BLaER1 treated with 17β-estradiol and CSF1 and Interleukin-3, amounts not matched to agents 10 nM and 100 nM (cell line): ENCODE measurements at regions not wholly inside any gene's neighbourhood (a gene's known extent, or its start where the extent isn't known, plus 50 kb on each side); places are given as distances from the start of the nearest gene placed in this dataset.

Source experiments
- H3K27ac ChIP-seq, 11 experiments: shearing (Covaris generic); formaldehyde crosslinking; 2 replicates each; pipeline ENCODE4 v1.8.1; 2022
- H3K27me3 ChIP-seq, 11 experiments: shearing (Covaris generic); formaldehyde crosslinking; 2 replicates each; pipeline ENCODE4 v1.8.1; 2022
- H3K36me3 ChIP-seq, 11 experiments: shearing (Covaris generic); formaldehyde crosslinking; 2 replicates each; pipeline ENCODE4 v1.8.1; 2022
- H3K4me1 ChIP-seq, 10 experiments: shearing (Covaris generic); formaldehyde crosslinking; 2 replicates each; pipeline ENCODE4 v1.8.1; 2022
- H3K4me2 ChIP-seq, 11 experiments: shearing (Covaris generic); formaldehyde crosslinking; 2 replicates each; pipeline ENCODE4 v1.8.1; 2022
- H3K4me3 ChIP-seq, 10 experiments: shearing (Covaris generic); formaldehyde crosslinking; 2 replicates each; pipeline ENCODE4 v1.8.1; 2022
- H3K9ac ChIP-seq, 11 experiments: shearing (Covaris generic); formaldehyde crosslinking; 2 replicates each; pipeline ENCODE4 v1.8.1; 2022
- H3K9me3 ChIP-seq, 11 experiments: shearing (Covaris generic); formaldehyde crosslinking; replicated peaks in 1 of 11; 2 replicates each; pipeline ENCODE4 v1.8.1; 2022
- H4K20me1 ChIP-seq, 11 experiments: shearing (Covaris generic); formaldehyde crosslinking; 2 replicates each; pipeline ENCODE4 v1.8.1; 2022
- Cebpa-rat ChIP-seq, 11 experiments: shearing (Covaris generic); IDR thresholded peaks; 2 replicates each; pipeline ENCODE4 v1.8.1; 2022

DNA sequence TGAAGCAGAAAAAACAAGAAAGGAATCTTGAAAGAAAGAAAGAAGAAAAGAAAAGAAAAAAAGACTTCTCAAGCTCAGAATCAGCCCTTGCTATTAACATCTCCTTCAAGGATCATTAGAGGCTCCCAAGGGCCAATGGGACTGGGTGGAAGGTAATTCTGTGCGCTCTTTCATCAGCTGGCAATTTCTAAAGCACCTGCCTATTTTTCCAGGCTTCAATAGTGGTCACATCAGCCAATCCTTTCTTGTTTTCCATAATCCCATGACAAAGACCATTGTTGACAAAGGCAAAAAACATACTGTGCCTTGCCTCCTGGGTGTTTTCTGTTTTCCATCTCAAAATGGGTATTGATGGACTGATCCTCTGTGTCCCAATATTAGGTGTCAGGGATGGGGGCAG lies 88.2 kb upstream of the TSC22D1 start:
- Histone ChIP-seq H3K4me1 (peaks cover 6 to 11% (median 8%) of the 10 kb centered on the region in 10 experiments; a peak in 18 of 20 replicates), H3K4me3 (no peak overlapping the region), H3K27me3 (no peaks in the 10 kb centered on the region), H3K27ac (no peak overlapping the region), H3K9me3 (no peaks in the 10 kb centered on the region), H3K9ac (no peak overlapping the region), H3K36me3 (no peaks in the 10 kb centered on the region), H4K20me1 (no peaks in the 10 kb centered on the region), H3K4me2 (no peak overlapping the region)
- TF ChIP-seq Cebpa-rat (IDR thresholded peaks at IDR 0.05), result no peak

DNA sequence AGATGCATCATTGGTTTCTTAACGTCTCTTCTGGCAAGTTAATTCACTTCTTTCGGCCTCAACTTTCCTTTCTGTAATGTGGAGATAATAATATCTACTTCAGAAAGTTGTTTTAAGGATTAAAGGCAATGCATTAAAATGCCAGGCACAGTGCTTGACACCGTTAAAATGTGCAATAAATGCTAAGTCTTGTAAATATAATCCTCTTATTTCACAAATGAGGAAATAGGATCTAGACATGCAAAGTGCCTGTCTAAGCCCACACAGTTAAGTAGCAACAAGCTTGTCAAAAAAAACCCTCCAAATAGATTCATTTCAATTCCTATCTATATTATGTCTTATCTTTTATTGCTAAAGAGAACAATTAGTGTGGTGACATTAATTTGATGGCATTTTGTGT lies 86.4 kb upstream of the TSC22D1 start:
- Histone ChIP-seq H3K9me3 (no peaks in the 10 kb centered on the region), H4K20me1 (no peaks in the 10 kb centered on the region), H3K4me1 (peaks cover 0 to 2% (median 0%) of the 10 kb centered on the region in 10 experiments; a peak in 1 of 20 replicates), H3K27me3 (no peaks in the 10 kb centered on the region), H3K36me3 (no peaks in the 10 kb centered on the region), H3K4me3 (no peak overlapping the region), H3K9ac (no peak overlapping the region), H3K27ac (no peak overlapping the region), H3K4me2 (no peak overlapping the region)
- no peak for TF ChIP-seq Cebpa-rat (IDR thresholded peaks at IDR 0.05)

DNA sequence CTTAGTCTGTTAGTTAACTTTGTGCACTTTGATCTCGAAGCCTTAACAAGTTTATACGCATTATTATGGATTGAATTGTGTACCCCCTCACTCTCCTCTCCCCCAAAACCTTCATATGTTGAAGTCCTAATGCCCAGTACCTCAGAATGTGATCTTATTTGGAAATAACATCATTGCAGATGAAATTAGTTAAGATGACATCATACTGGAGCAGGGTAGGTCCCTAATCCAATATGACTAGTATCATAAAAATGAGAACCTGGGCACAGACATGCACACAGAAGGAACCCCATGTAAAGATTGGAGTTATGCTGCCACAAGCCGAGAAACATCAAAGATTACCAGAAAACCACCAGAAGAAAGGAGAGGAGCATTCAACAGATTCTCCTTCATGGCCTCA lies 85.8 kb upstream of the TSC22D1 start:
- Histone ChIP-seq H4K20me1 (no peaks in the 10 kb centered on the region), H3K4me3 (no peak overlapping the region), H3K9me3 (no peaks in the 10 kb centered on the region), H3K4me2 (no peak overlapping the region), H3K27me3 (no peaks in the 10 kb centered on the region), H3K36me3 (no peaks in the 10 kb centered on the region), H3K4me1 (no peaks in the 10 kb centered on the region), H3K9ac (no peak overlapping the region), H3K27ac (no peak overlapping the region)
- no peak for TF ChIP-seq Cebpa-rat (IDR thresholded peaks at IDR 0.05)

DNA sequence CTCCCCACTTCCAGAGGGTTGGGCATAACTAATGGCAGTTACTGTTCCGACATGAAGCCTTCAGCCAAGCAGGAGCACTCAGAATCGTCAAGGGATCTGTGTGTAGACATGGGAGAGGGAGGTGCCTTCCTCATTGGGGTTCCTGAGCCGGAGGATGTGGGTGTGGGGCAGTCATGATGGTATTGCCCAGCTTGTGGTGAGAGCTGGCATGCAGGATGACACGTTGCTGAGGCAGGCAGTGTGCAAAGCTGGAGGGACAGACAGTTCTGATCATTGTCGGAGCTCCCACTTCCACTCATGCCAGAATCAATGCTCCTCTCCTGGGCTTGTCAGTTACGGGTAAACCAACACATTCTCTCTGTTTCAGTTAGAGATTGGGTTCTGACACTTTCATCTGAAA lies 83.9 kb upstream of the TSC22D1 start:
- Histone ChIP-seq H3K9me3 (no peaks in the 10 kb centered on the region), H4K20me1 (no peaks in the 10 kb centered on the region), H3K4me3 (no peak overlapping the region), H3K4me2 (no peak overlapping the region), H3K27me3 (no peaks in the 10 kb centered on the region), H3K36me3 (no peaks in the 10 kb centered on the region), H3K9ac (no peak overlapping the region), H3K27ac (no peak overlapping the region), H3K4me1 (no peaks in the 10 kb centered on the region)
- TF ChIP-seq Cebpa-rat (IDR thresholded peaks at IDR 0.05), result no peak

DNA sequence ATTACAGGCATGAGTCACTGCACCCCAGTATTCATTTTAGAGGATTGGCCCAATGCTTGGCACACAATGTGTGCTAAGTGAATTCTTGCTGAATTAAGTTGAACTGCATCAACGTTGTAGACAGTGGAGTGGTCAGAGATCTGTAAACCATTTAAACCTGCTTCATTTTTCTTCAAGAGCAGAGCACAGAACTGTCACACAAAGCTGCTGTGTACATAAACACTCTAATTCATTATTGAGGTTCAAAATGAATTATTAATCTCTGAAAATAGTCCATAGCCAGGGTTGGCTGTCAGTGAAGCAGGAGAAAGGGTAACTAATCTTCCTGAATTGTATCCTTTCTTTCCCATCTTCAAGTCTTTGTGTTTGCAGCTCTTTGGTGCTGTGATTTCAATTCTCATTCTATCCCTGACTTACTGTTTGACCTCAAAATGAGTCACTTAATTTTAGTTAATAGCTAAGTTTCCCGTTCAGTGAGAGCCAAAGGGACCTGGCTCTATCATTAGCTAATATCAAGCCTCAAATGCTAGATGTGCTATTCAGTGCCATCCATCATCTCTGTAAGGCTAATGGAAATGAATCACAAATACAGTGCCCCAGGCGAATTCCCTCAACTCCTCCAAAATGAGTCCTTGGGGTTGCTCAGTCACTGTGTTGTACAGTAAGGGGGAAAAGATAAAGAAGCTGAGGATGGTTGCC lies 77.0 kb upstream of the TSC22D1 start:
- no peak overlapping the region for H3K4me2 ChIP-seq

DNA sequence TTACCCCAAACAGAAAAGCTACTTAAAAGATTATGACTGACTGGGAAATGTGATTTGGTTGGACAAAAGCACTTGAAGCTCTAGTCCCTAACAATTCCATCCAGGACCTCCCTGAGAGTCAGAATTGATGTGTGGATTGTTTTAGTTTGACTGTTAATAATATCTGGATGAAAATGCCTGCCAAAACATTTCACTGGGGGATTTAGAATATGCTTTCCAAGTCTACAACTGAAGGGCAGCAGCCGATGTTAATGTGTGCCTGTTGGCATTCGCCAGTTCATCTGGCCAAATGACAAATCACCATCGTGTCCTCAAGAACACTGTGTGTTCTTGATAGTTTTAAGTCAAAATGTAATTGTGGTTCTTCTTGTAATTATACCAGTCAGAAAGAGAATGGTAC lies 76.0 kb upstream of the TSC22D1 start:
- no peak overlapping the region for H3K4me2 ChIP-seq
- no peak overlapping the region for H3K27ac ChIP-seq
- H4K20me1 ChIP-seq, result no peaks in the 10 kb centered on the region
- no peaks in the 10 kb centered on the region for H3K4me1 ChIP-seq
- H3K27me3 ChIP-seq, result no peaks in the 10 kb centered on the region
- H3K9me3 ChIP-seq, result no peaks in the 10 kb centered on the region
- H3K4me3 ChIP-seq, result no peak overlapping the region
- TF ChIP-seq Cebpa-rat (IDR thresholded peaks at IDR 0.05), result no peak
- no peaks in the 10 kb centered on the region for H3K36me3 ChIP-seq
- H3K9ac ChIP-seq, result no peak overlapping the region

More for the DNA sequence above, 77.0 kb upstream of the TSC22D1 start:
- H3K9me3 ChIP-seq, result no peaks in the 10 kb centered on the region
- H3K27me3 ChIP-seq, result no peaks in the 10 kb centered on the region
- no peak for TF ChIP-seq Cebpa-rat (IDR thresholded peaks at IDR 0.05)
- no peak overlapping the region for H3K9ac ChIP-seq
- H4K20me1 ChIP-seq, result no peaks in the 10 kb centered on the region
- H3K4me1 ChIP-seq, result no peaks in the 10 kb centered on the region
- H3K4me3 ChIP-seq, result no peak overlapping the region
- H3K36me3 ChIP-seq, result no peaks in the 10 kb centered on the region
- no peak overlapping the region for H3K27ac ChIP-seq

DNA sequence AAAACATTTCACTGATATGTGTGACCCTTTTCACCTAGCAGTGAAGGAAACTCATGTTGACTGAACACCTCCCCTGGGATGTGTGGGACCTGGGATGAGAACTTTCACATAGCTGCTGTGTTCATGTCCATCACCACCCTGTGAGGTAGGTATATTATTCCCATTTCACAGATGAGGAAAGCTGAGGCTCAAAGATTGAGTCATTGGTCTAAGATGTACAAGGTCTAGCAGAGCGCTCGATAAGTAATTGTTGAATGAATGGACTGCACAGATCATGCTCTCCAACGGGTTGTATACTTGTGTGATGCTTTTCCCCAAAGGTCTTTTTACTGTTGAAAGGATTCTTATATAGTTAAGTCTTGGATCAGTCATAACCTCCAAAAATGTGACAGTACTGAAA lies 75.6 kb upstream of the TSC22D1 start:
- H3K4me1 ChIP-seq, result no peaks in the 10 kb centered on the region
- H3K9ac ChIP-seq, result no peak overlapping the region
- H3K36me3 ChIP-seq, result no peaks in the 10 kb centered on the region
- H3K27ac ChIP-seq, result no peak overlapping the region
- H4K20me1 ChIP-seq, result no peaks in the 10 kb centered on the region
- no peak for TF ChIP-seq Cebpa-rat (IDR thresholded peaks at IDR 0.05)
- H3K4me3 ChIP-seq, result no peak overlapping the region
- no peak overlapping the region for H3K4me2 ChIP-seq
- H3K9me3 ChIP-seq, result no peaks in the 10 kb centered on the region
- no peaks in the 10 kb centered on the region for H3K27me3 ChIP-seq

DNA sequence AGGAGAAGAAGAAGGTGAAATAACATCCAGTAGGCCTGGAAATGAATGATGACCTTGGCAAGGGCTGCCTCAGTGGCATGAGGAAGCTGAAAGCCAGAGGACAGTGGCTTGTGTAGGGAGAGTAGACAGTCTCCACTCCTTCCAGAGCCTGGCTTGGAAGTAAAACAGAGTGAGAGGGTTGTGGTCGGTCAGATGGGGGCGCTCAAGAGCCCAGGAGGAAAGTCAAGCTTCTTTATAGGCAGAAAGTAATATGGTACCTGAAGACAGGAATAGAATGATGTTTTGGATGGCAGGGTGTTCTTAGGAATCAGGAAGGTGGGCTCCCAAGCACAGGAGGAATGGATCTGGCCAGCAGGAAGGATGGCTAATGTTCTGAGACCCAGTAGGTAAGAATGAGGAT lies 75.1 kb upstream of the TSC22D1 start:
- no peaks in the 10 kb centered on the region for H4K20me1 ChIP-seq
- H3K4me3 ChIP-seq, result no peak overlapping the region
- H3K9me3 ChIP-seq, result no peaks in the 10 kb centered on the region
- no peaks in the 10 kb centered on the region for H3K4me1 ChIP-seq
- TF ChIP-seq Cebpa-rat (IDR thresholded peaks at IDR 0.05), result no peak
- no peak overlapping the region for H3K9ac ChIP-seq
- H3K36me3 ChIP-seq, result no peaks in the 10 kb centered on the region
- H3K27ac ChIP-seq, result no peak overlapping the region
- H3K27me3 ChIP-seq, result no peaks in the 10 kb centered on the region
- H3K4me2 ChIP-seq, result no peak overlapping the region

DNA sequence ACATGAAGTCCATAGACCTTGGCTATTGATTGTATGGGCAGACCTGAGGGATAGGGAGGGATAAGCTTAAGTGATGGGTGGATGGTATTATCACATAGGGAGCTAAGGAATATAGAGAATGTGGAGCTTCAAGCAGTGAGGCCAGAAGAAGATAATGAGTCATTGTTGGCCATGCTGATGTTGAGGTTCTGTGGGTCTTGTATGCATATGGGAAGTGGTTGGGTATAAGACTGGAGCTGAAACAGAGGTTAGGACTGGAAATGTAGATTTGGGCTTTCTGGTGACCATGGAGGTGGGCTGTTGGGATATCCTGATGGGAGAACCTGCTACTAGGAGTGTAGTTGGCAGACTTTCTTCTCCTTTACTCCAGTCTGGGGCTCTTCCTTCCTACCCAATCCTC lies 73.7 kb upstream of the TSC22D1 start:
- H3K4me3 ChIP-seq, result no peak overlapping the region
- H4K20me1 ChIP-seq, result no peaks in the 10 kb centered on the region
- no peak overlapping the region for H3K27ac ChIP-seq
- no peak overlapping the region for H3K4me2 ChIP-seq
- no peaks in the 10 kb centered on the region for H3K9me3 ChIP-seq
- no peak overlapping the region for H3K9ac ChIP-seq
- TF ChIP-seq Cebpa-rat (IDR thresholded peaks at IDR 0.05), result no peak
- H3K27me3 ChIP-seq, result no peaks in the 10 kb centered on the region
- no peaks in the 10 kb centered on the region for H3K4me1 ChIP-seq
- no peaks in the 10 kb centered on the region for H3K36me3 ChIP-seq

DNA sequence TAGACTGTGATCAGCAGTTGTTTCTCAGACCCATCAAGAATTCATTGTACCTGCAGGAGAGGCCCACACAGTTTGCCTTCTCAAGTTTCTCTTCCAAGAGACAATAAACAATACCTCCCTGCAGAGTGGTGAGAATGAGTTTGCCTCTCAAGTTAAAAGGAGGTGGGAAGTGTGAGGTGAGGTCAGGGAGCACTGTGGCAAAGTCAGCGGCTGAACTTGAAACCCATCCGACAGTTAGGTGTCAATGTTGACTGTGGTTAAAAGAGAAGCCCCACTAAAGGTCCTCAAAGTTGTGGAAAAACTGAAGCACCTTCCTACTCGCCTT lies 72.9 kb upstream of the TSC22D1 start:
- Histone ChIP-seq H3K27me3 (no peaks in the 10 kb centered on the region), H3K4me1 (no peaks in the 10 kb centered on the region), H3K4me3 (no peak overlapping the region), H3K4me2 (no peak overlapping the region), H3K9me3 (no peaks in the 10 kb centered on the region), H3K27ac (no peak overlapping the region), H4K20me1 (no peaks in the 10 kb centered on the region), H3K36me3 (no peaks in the 10 kb centered on the region), H3K9ac (no peak overlapping the region)
- no peak for TF ChIP-seq Cebpa-rat (IDR thresholded peaks at IDR 0.05)
